HG02938 (cell line): ENCODE measurements at regions not wholly inside any gene's neighbourhood (a gene's known extent, or its start where the extent isn't known, plus 50 kb on each side); places are given as distances from the start of the nearest gene placed in this dataset.
"Not testable (repeated sequence)": the region's sequence is repeated elsewhere in the genome, so short reads cannot be mapped to it uniquely, and the experiment has no call there.

Source experiments
- ATAC-seq: cut with Tn5 transposase; IDR thresholded peaks from one replicate; pipeline ENCODE4 v1.9.1; 2021; ENCODE audit warnings: mild to moderate bottlenecking, moderate library complexity; ENCODE audit not compliant: unreplicated experiment

GRCh38 chr20:59458645-59459044 is 145.7 kb upstream of the PHACTR3 start:
- no peak for ATAC-seq

GRCh38 chr20:59459586-59459985 is 144.8 kb upstream of the PHACTR3 start:
- ATAC-seq: no peak

GRCh38 chr20:59460352-59460751 is 144.0 kb upstream of the PHACTR3 start:
- no peak for ATAC-seq

- no peak for ATAC-seq
Measured at GRCh38 chr20:59461526-59461925, 142.8 kb upstream of the PHACTR3 start.

GRCh38 chr20:59462249-59462648 is 142.1 kb upstream of the PHACTR3 start:
- ATAC-seq: no peak

- no peak for ATAC-seq
Measured at GRCh38 chr20:59463541-59463940, 140.8 kb upstream of the PHACTR3 start.

- ATAC-seq: no peak
Measured at GRCh38 chr20:59466107-59466815, 138.1 kb upstream of the PHACTR3 start.

GRCh38 chr20:59468831-59469230 is 135.5 kb upstream of the PHACTR3 start:
- ATAC-seq: no peak

GRCh38 chr20:59469267-59470252 is 134.8 kb upstream of the PHACTR3 start:
- no peak for ATAC-seq

- ATAC-seq: no peak
Measured at GRCh38 chr20:59470521-59470920, 133.8 kb upstream of the PHACTR3 start.

- no peak for ATAC-seq
Measured at GRCh38 chr20:59471653-59472421, 132.5 kb upstream of the PHACTR3 start.

GRCh38 chr20:59473742-59474141 is 130.6 kb upstream of the PHACTR3 start:
- no peak for ATAC-seq

GRCh38 chr20:59481067-59481466 is 123.3 kb upstream of the PHACTR3 start:
- no peak for ATAC-seq

GRCh38 chr20:59481477-59482018 is 122.8 kb upstream of the PHACTR3 start:
- ATAC-seq: no peak

- ATAC-seq: no peak
Measured at GRCh38 chr20:59482351-59483187, 121.8 kb upstream of the PHACTR3 start.

GRCh38 chr20:59483481-59483880 is 120.9 kb upstream of the PHACTR3 start:
- ATAC-seq: no peak

- no peak for ATAC-seq
Measured at GRCh38 chr20:59484228-59484627, 120.1 kb upstream of the PHACTR3 start.

- ATAC-seq: no peak
Measured at GRCh38 chr20:59485576-59486454, 118.5 kb upstream of the PHACTR3 start.

- not testable (repeated sequence) for ATAC-seq
Measured at GRCh38 chr20:59488459-59488858, 115.9 kb upstream of the PHACTR3 start.
